GM12874 (cell line): ENCODE measurements at regions not wholly inside any gene's neighbourhood (a gene's known extent, or its start where the extent isn't known, plus 50 kb on each side); places are given as distances from the start of the nearest gene placed in this dataset.

Experiments
- TF ChIP-seq, protein P1 (sequence below): IDR thresholded peaks from 2 replicates; pipeline ENCODE4 v1.5.1; 2011; ENCODE audit warnings: low read depth, mild to moderate bottlenecking, control low read depth, low read length, moderate library complexity; ENCODE audit not compliant: insufficient read depth

DNA sequence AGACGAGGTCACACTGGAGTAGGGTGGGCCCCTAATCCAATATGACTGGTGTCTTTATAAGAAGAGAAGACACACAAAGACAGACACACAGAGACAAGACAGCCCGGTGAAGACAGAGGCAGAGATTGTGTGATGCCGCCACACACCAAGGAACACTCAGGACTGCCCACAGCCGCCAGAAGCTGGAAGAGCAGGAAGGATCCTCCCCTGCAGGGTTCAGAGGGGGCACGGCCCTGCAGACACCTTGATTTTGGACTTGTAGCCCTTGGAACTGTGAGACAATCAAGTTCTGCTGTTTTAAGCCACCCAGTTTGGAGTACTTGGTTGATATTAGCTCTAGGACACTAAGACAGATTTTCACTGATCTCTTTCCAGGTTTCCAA, 72.1 kb upstream of the NANOS1 start:
- TF ChIP-seq, protein P1, sequence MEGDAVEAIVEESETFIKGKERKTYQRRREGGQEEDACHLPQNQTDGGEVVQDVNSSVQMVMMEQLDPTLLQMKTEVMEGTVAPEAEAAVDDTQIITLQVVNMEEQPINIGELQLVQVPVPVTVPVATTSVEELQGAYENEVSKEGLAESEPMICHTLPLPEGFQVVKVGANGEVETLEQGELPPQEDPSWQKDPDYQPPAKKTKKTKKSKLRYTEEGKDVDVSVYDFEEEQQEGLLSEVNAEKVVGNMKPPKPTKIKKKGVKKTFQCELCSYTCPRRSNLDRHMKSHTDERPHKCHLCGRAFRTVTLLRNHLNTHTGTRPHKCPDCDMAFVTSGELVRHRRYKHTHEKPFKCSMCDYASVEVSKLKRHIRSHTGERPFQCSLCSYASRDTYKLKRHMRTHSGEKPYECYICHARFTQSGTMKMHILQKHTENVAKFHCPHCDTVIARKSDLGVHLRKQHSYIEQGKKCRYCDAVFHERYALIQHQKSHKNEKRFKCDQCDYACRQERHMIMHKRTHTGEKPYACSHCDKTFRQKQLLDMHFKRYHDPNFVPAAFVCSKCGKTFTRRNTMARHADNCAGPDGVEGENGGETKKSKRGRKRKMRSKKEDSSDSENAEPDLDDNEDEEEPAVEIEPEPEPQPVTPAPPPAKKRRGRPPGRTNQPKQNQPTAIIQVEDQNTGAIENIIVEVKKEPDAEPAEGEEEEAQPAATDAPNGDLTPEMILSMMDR = no peak

DNA sequence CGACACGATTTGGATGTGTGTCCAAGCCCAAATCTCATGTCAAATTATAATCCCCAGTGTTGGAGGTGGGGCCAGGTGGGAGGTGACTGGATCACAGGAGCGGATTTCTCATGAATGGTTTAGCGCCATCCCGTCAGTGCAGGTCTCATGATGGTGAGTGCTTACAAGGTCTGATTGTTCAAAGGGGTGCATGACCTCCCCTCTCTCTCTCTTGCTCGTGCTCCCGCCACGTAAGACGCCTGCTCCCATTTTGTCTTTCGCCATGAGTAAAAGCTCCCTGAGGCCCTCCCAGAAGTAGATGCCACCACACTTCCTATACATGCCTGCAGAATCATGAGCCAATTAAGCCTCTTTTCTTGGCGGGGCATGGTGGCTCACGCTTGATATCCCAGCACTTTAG, 71.5 kb upstream of the NANOS1 start:
- TF ChIP-seq, protein P1 = no peak

DNA sequence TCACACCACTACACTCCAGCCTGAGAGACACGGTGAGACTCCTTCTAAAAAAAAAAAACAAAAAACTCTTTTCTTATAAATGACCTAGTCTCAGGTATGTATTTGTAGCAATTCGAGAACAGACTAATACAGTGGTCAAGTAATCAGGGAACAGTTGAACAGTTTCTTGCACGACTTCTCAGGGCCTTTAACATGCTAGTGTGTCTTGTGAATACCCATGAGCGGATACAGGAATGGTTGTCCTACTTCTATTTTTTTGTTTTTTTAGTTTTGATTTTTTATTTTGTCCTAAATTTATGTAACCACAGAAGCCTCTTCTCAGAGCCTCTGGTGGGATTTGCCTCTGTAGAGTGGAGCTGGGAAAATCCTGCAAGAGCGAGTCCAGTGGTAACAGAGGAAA, 71.0 kb upstream of the NANOS1 start:
- TF ChIP-seq, protein P1 = no peak

DNA sequence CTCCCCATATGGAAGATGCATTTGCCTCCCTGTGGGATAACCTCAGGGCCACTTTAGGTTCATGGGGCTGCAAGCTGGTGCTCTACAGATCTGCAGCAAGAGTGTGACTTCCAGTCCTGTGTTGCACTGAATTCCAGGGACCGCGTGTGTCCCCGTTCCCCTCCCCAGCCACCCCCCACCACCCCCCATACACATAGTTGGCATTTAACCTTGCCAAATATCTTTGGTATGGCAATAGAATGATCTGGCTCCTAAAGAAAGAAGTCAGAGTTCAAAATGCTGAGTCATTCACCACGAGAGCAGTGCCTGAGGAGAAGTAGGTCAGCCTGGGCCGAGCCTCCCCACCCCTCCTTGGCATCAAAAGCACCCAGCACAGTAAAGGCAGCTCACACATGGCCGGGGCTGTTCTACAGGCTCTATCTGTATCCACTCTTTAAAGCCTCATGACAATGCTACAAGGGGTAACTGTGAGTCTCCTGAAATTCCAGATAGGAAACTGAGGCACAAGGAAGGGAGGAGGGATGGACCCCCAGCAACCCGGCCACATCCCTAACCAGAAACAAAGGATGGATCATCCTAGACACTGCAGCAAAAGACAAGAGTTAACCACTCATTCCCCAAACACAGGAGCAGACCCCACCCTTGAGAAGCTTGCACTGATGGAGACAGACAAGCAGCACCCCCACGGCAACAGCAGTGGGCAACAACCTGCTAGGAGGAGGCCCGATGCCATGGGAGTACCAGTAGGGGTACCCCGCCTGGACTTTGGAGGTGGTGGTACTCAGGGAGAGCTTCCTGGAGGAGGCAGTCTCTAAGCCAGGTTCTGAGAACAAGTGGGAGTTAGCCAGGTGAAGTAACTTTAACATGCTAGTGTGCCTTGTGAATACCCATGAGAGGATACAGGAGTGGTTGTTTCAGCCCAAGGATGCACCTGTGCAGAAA, 70.3 kb upstream of the NANOS1 start:
- TF ChIP-seq, protein P1 = no peak

- TF ChIP-seq, protein P1 = no peak
Observed at GRCh38 chr10:118960157-118961090, 69.1 kb upstream of the NANOS1 start.

DNA sequence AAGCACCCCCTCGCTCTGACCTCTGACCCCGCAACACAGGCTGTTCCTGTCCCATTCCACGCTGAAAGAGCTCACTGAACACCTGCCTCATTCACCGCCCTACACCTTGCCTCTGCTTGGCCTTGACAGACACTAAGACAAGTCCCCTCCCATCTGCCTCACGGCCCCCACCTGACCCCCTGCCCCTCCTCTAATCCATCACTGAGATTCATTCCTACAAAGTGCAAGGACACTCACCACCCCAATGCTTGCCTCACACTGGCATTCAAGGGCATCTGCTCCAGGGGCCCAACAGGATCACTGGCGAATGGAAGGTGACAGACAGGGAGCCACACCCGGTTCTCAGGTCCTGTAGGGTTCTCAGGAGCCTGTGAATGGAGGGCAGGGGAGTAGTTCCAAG, 68.1 kb upstream of the NANOS1 start:
- TF ChIP-seq, protein P1 = no peak

- TF ChIP-seq, protein P1 = no peak
Observed at GRCh38 chr10:118963341-118963740, 66.2 kb upstream of the NANOS1 start.
